HFF-Myc (cell line): ENCODE measurements at regions not wholly inside any gene's neighbourhood (a gene's known extent, or its start where the extent isn't known, plus 50 kb on each side); places are given as distances from the start of the nearest gene placed in this dataset.

Experiments
- DNase-seq: peaks from one replicate; pipeline ENCODE4 v3.0.0-alpha.2; 2011; ENCODE audit warnings: low read depth; ENCODE audit errors: extremely low read depth
- H3K4me3 ChIP-seq: replicated peaks from 2 replicates; pipeline ENCODE4 v1.5.1; 2011; ENCODE audit warnings: low read depth, mild to moderate bottlenecking, control low read depth, low read length
- CTCF ChIP-seq: IDR thresholded peaks from 2 replicates; pipeline ENCODE4 v1.5.1; 2012; ENCODE audit warnings: mild to moderate bottlenecking, low read depth, low read length, control low read depth; ENCODE audit errors: missing control alignments

- no peak overlapping the region for H3K4me3 ChIP-seq
- no peak for DNase-seq
- TF ChIP-seq CTCF, result no peak
Measured at GRCh38 chr2:121965661-121966060, 210.2 kb downstream of the TSN start.

GRCh38 chr2:121966663-121967062, 211.2 kb downstream of the TSN start:
- no peak for TF ChIP-seq CTCF

GRCh38 chr2:121969166-121969565, 213.7 kb downstream of the TSN start:
- no peak for TF ChIP-seq CTCF

More at GRCh38 chr2:121966663-121967062, 211.2 kb downstream of the TSN start:
- no peak overlapping the region for H3K4me3 ChIP-seq
- no peak for DNase-seq

GRCh38 chr2:121969766-121970639, 214.6 kb downstream of the TSN start:
- DNase-seq, result no peak
- H3K4me3 ChIP-seq, result no peak overlapping the region
- no peak for TF ChIP-seq CTCF

More at GRCh38 chr2:121969166-121969565, 213.7 kb downstream of the TSN start:
- H3K4me3 ChIP-seq, result no peak overlapping the region
- no peak for DNase-seq

DNA sequence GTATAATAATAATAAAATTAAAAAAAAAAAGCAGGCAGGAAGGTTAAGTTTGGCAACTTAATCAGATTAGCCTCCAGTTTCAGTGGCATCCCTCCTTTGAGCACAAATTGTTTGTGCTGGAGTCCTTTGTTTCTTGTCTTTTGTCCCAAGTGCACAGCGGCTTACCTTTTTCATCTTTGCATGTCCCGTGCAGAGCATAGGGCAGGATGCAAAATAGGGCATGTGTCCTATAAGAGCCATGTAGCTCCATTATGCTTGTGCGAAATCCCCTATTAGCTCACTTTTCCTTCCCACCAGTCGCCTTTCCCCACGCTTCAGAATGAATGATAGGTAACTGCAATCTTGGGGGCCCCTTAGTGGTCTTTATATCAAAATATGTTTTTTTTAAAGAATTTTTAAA, 216.8 kb downstream of the TSN start:
- no peak for TF ChIP-seq CTCF
- no peak overlapping the region for H3K4me3 ChIP-seq
- no peak for DNase-seq

DNA sequence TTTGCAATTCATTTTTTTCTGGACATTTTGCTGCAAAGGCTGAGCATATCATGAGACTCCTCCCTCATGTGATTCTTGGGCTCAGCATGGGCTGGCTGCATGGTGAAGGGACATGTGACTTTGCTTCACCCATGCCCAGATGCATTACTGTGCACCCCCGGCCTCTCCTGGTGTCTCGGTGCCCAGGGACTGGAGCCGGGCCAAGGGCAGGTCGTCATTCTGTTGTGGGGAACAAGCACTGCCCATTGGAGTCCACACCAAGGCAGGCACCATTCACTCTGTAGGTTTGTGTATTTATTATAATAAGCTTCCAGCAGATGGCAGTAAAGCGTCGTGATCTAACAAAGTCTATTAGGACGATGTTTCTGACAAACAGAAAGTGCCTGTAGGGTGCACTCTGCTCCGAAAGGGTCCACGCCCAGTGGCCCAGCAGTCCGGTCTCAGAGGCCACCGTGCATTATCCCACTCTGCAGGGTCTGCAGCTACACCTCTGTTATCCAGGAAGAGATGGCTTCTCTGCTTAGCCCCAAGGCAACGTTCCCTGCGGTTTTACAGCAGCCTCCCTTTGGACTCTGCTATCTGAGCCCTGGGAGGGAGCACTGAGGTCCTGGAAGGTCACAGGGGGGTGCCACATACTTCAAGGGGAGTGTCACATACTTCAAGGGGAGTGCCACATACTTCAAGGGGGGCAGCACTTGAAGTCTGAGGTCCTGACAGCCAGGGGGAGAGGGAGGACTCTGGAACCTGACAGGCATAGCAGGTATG, 219.6 kb downstream of the TSN start:
- DNase-seq, result peak; percentile 50
- H3K4me3 ChIP-seq, result no peak overlapping the region
- peak; percentile 45 for TF ChIP-seq CTCF
